HEK293T (cell line): ENCODE measurements at regions not wholly inside any gene's neighbourhood (a gene's known extent, or its start where the extent isn't known, plus 50 kb on each side); places are given as distances from the start of the nearest gene placed in this dataset.

Experiments
- ARNT ChIP-seq: fragments of 450-650 bp; IDR thresholded peaks from 2 replicates; pipeline ENCODE4 v1.6.1; 2017; ENCODE audit warnings: mild to moderate bottlenecking
- CTBP1 ChIP-seq: fragments of 450-650 bp; IDR thresholded peaks from 2 replicates; pipeline ENCODE4 v1.6.1; 2016; ENCODE audit warnings: borderline replicate concordance
- ELF4 ChIP-seq: fragments of 450-650 bp; IDR thresholded peaks from 2 replicates; pipeline ENCODE4 v1.6.1; 2017; ENCODE audit warnings: antibody characterized with exemption
- FOXA1 ChIP-seq: fragments of 450-650 bp; IDR thresholded peaks from 2 replicates; pipeline ENCODE4 v1.6.1; 2016; ENCODE audit warnings: mild to moderate bottlenecking
- FOXM1 ChIP-seq: fragments of 450-650 bp; IDR thresholded peaks from 2 replicates; pipeline ENCODE4 v1.6.1; 2017; ENCODE audit warnings: mild to moderate bottlenecking, borderline replicate concordance
- HDGF ChIP-seq: fragments of 450-650 bp; IDR thresholded peaks from 2 replicates; pipeline ENCODE4 v1.6.1; 2017; ENCODE audit warnings: antibody characterized with exemption, borderline replicate concordance
- L3MBTL2 ChIP-seq: fragments of 450-650 bp; conservative IDR thresholded peaks from 2 replicates; pipeline ENCODE4 v1.6.1; 2016; ENCODE audit warnings: mild to moderate bottlenecking
- LEF1 ChIP-seq: fragments of 450-650 bp; IDR thresholded peaks from 2 replicates; pipeline ENCODE4 v1.6.1; 2017; ENCODE audit warnings: mild to moderate bottlenecking, borderline replicate concordance
- NFRKB ChIP-seq: fragments of 450-650 bp; IDR thresholded peaks from 2 replicates; pipeline ENCODE4 v1.6.1; 2016; ENCODE audit warnings: mild to moderate bottlenecking, moderate library complexity
- PKNOX1 ChIP-seq: fragments of 450-650 bp; IDR thresholded peaks from 2 replicates; pipeline ENCODE4 v1.6.1; 2016
- SP1 ChIP-seq: fragments of 450-650 bp; IDR thresholded peaks from 2 replicates; pipeline ENCODE4 v1.6.1; 2017
- SUZ12 ChIP-seq: fragments of 450-650 bp; IDR thresholded peaks from 2 replicates; pipeline ENCODE4 v1.6.1; 2016; ENCODE audit warnings: mild to moderate bottlenecking
- TARDBP ChIP-seq: fragments of 450-650 bp; IDR thresholded peaks from 2 replicates; pipeline ENCODE4 v1.6.1; 2016
- ZNF384 ChIP-seq: fragments of 450-650 bp; IDR thresholded peaks from 2 replicates; pipeline ENCODE4 v1.6.1; 2016

GRCh38 chr5:142210011-142210410 is 101.4 kb downstream of the NDFIP1 start:
- TF ChIP-seq TARDBP (no peak), ARNT (no peak), FOXM1 (no peak), HDGF (no peak), FOXA1 (no peak), PKNOX1 (no peak), ELF4 (no peak), SUZ12 (no peak), SP1 (no peak), LEF1 (no peak), NFRKB (no peak), L3MBTL2 (no peak), CTBP1 (no peak), ZNF384 (no peak)
